Sigmoid colon (tissue), 4 donors: ENCODE measurements at regions not wholly inside any gene's neighbourhood (a gene's known extent, or its start where the extent isn't known, plus 50 kb on each side); places are given as distances from the start of the nearest gene placed in this dataset.

Experiments
- POLR2AphosphoS5 ChIP-seq, 4 donors: sonication (generic); formaldehyde crosslinking; IDR thresholded peaks; one replicate each; pipeline ENCODE4 v1.6.1; 2017; ENCODE audit warnings: antibody characterized with exemption in 4 of 4
- TF ChIP-seq, protein P1 (sequence below), 4 experiments: fragments of 450-650 bp in 3 of 4; fragments of 200-600 bp in 1 of 4; IDR thresholded peaks; one replicate each; pipeline ENCODE4 v1.5.1; 2016 to 2019; ENCODE audit warnings: antibody characterized with exemption in 4 of 4, mild to moderate bottlenecking in 3 of 4, moderate library complexity in 2 of 4

DNA sequence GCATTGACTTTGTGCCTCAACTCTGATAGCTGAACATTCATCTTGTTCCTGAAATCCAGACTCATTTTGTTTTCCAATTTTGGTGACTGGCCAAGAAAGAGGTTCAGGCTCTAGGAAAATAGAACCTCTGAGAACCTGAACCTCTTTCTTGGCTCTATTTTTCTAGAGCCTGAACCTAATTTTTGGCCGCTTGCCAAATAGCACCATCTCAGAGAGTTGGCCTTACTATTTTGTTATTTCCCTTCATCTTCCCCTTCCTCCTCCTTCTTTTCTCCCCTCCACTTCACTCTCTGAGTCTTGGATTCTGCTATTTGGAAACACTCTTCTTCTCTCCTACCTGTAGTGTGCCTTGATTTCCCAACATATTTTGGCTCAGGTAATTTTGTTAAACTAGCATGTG is 114.4 kb upstream of the CNTN1 start:
- TF ChIP-seq, protein P1, sequence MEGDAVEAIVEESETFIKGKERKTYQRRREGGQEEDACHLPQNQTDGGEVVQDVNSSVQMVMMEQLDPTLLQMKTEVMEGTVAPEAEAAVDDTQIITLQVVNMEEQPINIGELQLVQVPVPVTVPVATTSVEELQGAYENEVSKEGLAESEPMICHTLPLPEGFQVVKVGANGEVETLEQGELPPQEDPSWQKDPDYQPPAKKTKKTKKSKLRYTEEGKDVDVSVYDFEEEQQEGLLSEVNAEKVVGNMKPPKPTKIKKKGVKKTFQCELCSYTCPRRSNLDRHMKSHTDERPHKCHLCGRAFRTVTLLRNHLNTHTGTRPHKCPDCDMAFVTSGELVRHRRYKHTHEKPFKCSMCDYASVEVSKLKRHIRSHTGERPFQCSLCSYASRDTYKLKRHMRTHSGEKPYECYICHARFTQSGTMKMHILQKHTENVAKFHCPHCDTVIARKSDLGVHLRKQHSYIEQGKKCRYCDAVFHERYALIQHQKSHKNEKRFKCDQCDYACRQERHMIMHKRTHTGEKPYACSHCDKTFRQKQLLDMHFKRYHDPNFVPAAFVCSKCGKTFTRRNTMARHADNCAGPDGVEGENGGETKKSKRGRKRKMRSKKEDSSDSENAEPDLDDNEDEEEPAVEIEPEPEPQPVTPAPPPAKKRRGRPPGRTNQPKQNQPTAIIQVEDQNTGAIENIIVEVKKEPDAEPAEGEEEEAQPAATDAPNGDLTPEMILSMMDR (IDR thresholded peaks at IDR 0.05) = no peak
- no peak for TF ChIP-seq POLR2AphosphoS5 (IDR thresholded peaks at IDR 0.05)
